Left lung (tissue), 4 donors: ENCODE measurements at regions not wholly inside any gene's neighbourhood (a gene's known extent, or its start where the extent isn't known, plus 50 kb on each side); places are given as distances from the start of the nearest gene placed in this dataset.

ENCODE experiments used
- ATAC-seq: fragments of 200-7000 bp; cut with Tn5 transposase; one replicate; pipeline ENCODE4 v1.9.1; 2020; ENCODE audit warnings: moderate library complexity
- DNase-seq, 4 donors: peaks; one replicate each; pipeline ENCODE4 v3.0.0-alpha.2; 2013 to 2020
- H3K27ac ChIP-seq, 2 donors: fragments of 200-600 bp; sonication (generic) in 1 of 2; one replicate each; pipeline versions ENCODE4 v1.5.0 to v1.8.0; 2020 to 2021
- H3K27me3 ChIP-seq, 2 donors: fragments of 200-600 bp; sonication (generic) in 1 of 2; one replicate each; pipeline versions ENCODE4 v1.5.0 to v1.8.0; 2020 to 2021
- H3K36me3 ChIP-seq, 2 donors: fragments of 200-600 bp; sonication (generic) in 1 of 2; one replicate each; pipeline versions ENCODE4 v1.5.0 to v1.8.0; 2020 to 2021
- H3K4me1 ChIP-seq, 2 donors: fragments of 200-600 bp; one replicate each; pipeline ENCODE4 v1.8.0; 2021
- H3K4me3 ChIP-seq, 2 donors: fragments of 200-600 bp; sonication (generic) in 1 of 2; one replicate each; pipeline versions ENCODE4 v1.5.0 to v1.8.0; 2020 to 2021; ENCODE audit warnings: mild to moderate bottlenecking in 1 of 2
- H3K9me3 ChIP-seq, 2 donors: fragments of 200-600 bp; sonication (generic) in 1 of 2; one replicate each; pipeline versions ENCODE4 v1.5.0 to v1.8.0; 2020 to 2021
- intact Hi-C, 2 donors: fragments of 100-400 bp; cut with DNase I; formaldehyde crosslinking; loops; one replicate each; pipeline versions ENCODE4 v1.11.2 to v1.14.2; 2022
- TF ChIP-seq, protein P1 (sequence below), 2 donors: fragments of 200-600 bp; sonication (generic) in 1 of 2; IDR thresholded peaks; one replicate each; pipeline versions ENCODE4 v1.5.0 to v1.8.0; 2021; ENCODE audit warnings: antibody characterized with exemption in 2 of 2
- donor health status: DM: no; HTN: yes; CAD: no.
- donor health status: DM: no; HTN: no; CAD: no.

DNA sequence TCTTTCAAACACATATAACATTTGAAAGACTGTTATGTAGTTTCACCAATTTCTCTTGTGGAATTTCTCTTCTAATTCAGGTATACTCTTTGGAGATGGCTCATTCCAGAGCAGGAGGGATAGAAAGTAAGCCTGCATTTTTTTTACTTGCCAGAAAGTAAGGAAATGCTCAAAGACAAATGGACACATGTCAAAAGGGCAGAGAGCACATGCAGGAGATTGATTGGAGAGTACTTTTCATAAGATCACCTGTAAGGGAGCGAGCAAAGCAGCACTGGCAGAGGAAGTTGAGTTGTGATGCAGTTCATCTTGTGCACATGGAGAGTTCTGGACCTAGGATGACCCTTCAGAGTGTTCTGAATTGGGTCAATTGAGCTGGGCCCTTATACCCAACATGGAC lies 51.4 kb upstream of the FBXO33 start:
- H3K27me3 ChIP-seq = no peaks in the 10 kb centered on the region
- DNase-seq = no peak
- H3K27ac ChIP-seq = no peak overlapping the region
- H3K9me3 ChIP-seq = no peaks in the 10 kb centered on the region
- ATAC-seq = no peak
- no peak overlapping the region for H3K4me3 ChIP-seq
- no peaks in the 10 kb centered on the region for H3K4me1 ChIP-seq
- intact Hi-C loops = no loop called here
- TF ChIP-seq, protein P1, sequence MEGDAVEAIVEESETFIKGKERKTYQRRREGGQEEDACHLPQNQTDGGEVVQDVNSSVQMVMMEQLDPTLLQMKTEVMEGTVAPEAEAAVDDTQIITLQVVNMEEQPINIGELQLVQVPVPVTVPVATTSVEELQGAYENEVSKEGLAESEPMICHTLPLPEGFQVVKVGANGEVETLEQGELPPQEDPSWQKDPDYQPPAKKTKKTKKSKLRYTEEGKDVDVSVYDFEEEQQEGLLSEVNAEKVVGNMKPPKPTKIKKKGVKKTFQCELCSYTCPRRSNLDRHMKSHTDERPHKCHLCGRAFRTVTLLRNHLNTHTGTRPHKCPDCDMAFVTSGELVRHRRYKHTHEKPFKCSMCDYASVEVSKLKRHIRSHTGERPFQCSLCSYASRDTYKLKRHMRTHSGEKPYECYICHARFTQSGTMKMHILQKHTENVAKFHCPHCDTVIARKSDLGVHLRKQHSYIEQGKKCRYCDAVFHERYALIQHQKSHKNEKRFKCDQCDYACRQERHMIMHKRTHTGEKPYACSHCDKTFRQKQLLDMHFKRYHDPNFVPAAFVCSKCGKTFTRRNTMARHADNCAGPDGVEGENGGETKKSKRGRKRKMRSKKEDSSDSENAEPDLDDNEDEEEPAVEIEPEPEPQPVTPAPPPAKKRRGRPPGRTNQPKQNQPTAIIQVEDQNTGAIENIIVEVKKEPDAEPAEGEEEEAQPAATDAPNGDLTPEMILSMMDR (IDR thresholded peaks at IDR 0.05) = no peak
- H3K36me3 ChIP-seq = no peaks in the 10 kb centered on the region
